ENCODE measurements at regions not wholly inside any gene's neighbourhood (a gene's known extent, or its start where the extent isn't known, plus 50 kb on each side); places are given as distances from the start of the nearest gene placed in this dataset.
A peak's percentile ranks its signal among the peaks of the same experiment; 100 is the strongest.

- TF ChIP-seq CTCF (IDR thresholded peaks at IDR 0.05; ENCODE audit: low read depth, low read length), result no peak
- Histone ChIP-seq H3K36me3 (no peaks in the 10 kb centered on the region), H3K9me3 (ENCODE audit: severe bottlenecking) (no peaks in the 10 kb centered on the region), H3K27ac (no peak overlapping the region), H3K4me3 (ENCODE audit: low read depth, low read length) (no peak overlapping the region), H3K27me3 (ENCODE audit: insufficient read depth, low read depth, severe bottlenecking) (no peaks in the 10 kb centered on the region)
- no peak for DNase-seq
Measured at GRCh38 chr12:22850185-22850584, 225.2 kb downstream of the ETNK1 start.

GRCh38 chr12:22851532-22851931, 226.6 kb downstream of the ETNK1 start:
- no peak for DNase-seq
- no peak for TF ChIP-seq CTCF (IDR thresholded peaks at IDR 0.05; ENCODE audit: low read depth, low read length)
- Histone ChIP-seq H3K27me3 (ENCODE audit: insufficient read depth, low read depth, severe bottlenecking) (no peaks in the 10 kb centered on the region), H3K4me3 (ENCODE audit: low read depth, low read length) (no peak overlapping the region), H3K27ac (no peak overlapping the region), H3K36me3 (no peaks in the 10 kb centered on the region), H3K9me3 (ENCODE audit: severe bottlenecking) (no peaks in the 10 kb centered on the region)

GRCh38 chr12:22855456-22855855, 230.5 kb downstream of the ETNK1 start:
- no peak for TF ChIP-seq CTCF (IDR thresholded peaks at IDR 0.05; ENCODE audit: low read depth, low read length)
- Histone ChIP-seq H3K27me3 (ENCODE audit: insufficient read depth, low read depth, severe bottlenecking) (no peaks in the 10 kb centered on the region), H3K4me3 (ENCODE audit: low read depth, low read length) (no peak overlapping the region), H3K9me3 (ENCODE audit: severe bottlenecking) (no peaks in the 10 kb centered on the region), H3K36me3 (no peaks in the 10 kb centered on the region), H3K27ac (no peak overlapping the region)
- DNase-seq, result no peak

GRCh38 chr12:22856178-22856577, 231.2 kb downstream of the ETNK1 start:
- H3K27ac ChIP-seq, result no peak overlapping the region
- no peak for DNase-seq
- no peaks in the 10 kb centered on the region for H3K9me3 ChIP-seq (ENCODE audit: severe bottlenecking)
- no peaks in the 10 kb centered on the region for H3K27me3 ChIP-seq (ENCODE audit: insufficient read depth, low read depth, severe bottlenecking)
- peak; percentile 31; the same call in 1 of the 2 replicates for TF ChIP-seq CTCF (IDR thresholded peaks at IDR 0.05; ENCODE audit: low read depth, low read length)
- H3K4me3 ChIP-seq (ENCODE audit: low read depth, low read length), result no peak overlapping the region
- H3K36me3 ChIP-seq, result no peaks in the 10 kb centered on the region

GRCh38 chr12:22858849-22859570, 234.0 kb downstream of the ETNK1 start:
- Histone ChIP-seq H3K27ac (no peak overlapping the region), H3K27me3 (ENCODE audit: insufficient read depth, low read depth, severe bottlenecking) (no peaks in the 10 kb centered on the region), H3K9me3 (ENCODE audit: severe bottlenecking) (no peaks in the 10 kb centered on the region), H3K36me3 (no peaks in the 10 kb centered on the region), H3K4me3 (ENCODE audit: low read depth, low read length) (no peak overlapping the region)
- no peak for DNase-seq
- no peak for TF ChIP-seq CTCF (IDR thresholded peaks at IDR 0.05; ENCODE audit: low read depth, low read length)

GRCh38 chr12:22860926-22861325, 236.0 kb downstream of the ETNK1 start:
- Histone ChIP-seq H3K27me3 (ENCODE audit: insufficient read depth, low read depth, severe bottlenecking) (no peaks in the 10 kb centered on the region), H3K4me3 (ENCODE audit: low read depth, low read length) (no peak overlapping the region), H3K9me3 (ENCODE audit: severe bottlenecking) (no peaks in the 10 kb centered on the region), H3K36me3 (no peaks in the 10 kb centered on the region), H3K27ac (no peak overlapping the region)
- no peak for TF ChIP-seq CTCF (IDR thresholded peaks at IDR 0.05; ENCODE audit: low read depth, low read length)
- DNase-seq, result peak; percentile 35

All from WERI-Rb-1 (cell line).